NCI-H524 treated with DMSO at 0.1 percent for 48 hours (cell line): ENCODE measurements at regions not wholly inside any gene's neighbourhood (a gene's known extent, or its start where the extent isn't known, plus 50 kb on each side); places are given as distances from the start of the nearest gene placed in this dataset.

ENCODE experiments used
- DNase-seq: peaks from one replicate; lab custom pipeline; 2025; lab: John Stamatoyannopoulos, UW

GRCh38 chr6:56378507-56378906 lies 131.1 kb upstream of the COL21A1 start:
- no peak for DNase-seq

- no peak for DNase-seq
Observed at GRCh38 chr6:56377295-56377694, 129.9 kb upstream of the COL21A1 start.

DNA sequence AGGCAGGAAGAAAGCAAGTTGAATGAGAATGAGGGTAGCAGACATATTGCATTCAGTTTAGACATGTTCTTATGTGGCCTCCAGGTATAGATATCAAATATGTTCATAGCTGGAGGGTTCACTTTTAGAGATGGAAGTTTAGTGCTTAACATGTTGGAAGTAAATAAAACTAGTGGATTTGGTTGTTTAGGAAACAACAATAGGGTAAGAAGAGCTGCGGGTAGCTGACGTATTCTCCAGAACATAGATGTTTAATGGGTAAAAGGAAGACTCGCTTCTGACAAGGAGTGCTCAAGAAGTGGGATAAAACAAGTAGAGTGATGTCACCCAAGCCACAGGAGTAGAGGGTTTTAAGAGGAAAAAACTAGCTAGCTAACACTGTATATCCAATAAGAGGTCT lies 128.4 kb upstream of the COL21A1 start:
- DNase-seq, result no peak

DNA sequence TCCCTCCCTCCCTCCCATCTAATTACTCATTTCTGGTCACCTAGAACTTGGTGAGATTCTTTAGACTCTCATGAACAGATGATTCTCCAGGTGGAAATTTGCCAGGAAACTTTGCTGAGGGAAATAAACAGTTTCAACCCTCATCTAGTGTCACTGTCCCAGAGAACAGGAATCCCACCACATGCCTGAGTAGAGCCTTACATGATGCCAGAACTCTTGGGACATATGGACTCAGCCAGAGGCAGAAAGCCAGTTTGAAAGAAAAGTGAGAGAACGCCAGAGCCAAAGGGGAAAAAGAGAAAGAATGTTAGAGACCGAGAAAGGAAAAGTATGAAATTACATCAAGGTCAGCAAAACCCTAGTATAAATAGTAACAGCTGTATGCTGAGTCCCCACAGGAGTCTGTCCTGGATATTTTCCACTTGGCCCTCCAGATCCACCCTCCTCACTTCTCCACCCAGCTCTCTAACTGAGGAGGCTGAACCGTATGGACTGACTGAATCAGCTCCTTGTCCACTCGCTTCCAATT lies 127.5 kb upstream of the COL21A1 start:
- DNase-seq, result no peak

DNA sequence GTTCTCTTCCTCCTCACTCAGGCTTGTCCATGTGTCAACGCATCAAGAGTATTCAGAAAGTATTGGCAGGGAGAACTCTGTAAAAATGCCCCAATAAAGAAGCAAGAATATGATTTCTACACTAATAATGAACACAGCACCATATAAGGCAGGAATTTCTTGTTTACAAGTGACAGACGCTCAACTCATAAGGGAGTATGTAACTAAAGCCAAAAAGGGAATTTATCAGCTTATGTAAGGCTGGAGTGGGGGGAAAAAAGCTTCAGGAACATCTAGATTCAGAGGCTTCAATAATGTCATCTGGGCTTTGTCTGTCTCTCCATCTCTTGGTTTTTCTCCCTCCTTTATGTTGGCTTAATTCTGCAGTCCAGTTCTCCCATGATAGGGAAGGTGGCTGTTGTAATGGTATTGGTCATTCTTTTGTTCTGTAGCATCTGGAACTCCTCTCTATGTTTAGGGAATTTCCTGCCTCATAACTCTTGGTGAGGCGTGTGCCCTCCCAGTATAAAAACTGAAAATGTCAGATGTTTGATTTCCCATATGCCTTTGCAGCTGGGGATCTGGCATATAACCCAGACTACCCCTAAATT lies 125.1 kb upstream of the COL21A1 start:
- no peak for DNase-seq

- DNase-seq, result no peak
Observed at GRCh38 chr6:56370561-56371211, 123.3 kb upstream of the COL21A1 start.

DNA sequence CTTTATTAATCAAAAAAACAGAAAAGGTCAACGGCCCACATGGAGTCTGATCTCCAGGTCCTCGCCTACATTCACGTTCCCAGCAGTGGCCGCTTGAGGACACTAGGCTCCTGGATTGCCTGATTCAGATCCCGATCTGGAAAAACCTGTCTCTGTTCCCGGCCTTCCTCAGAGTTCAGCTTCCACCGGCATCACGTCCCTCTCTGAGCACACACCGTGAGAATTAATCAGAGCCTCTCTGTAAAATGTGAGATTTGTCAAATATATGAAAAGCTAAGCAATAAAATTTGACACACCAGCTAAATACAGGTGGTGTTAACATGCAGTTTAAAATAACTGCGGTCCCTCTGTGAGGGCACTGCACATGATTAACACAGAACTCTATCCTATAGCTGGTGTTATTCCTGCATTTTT lies 122.8 kb upstream of the COL21A1 start:
- DNase-seq, result no peak

GRCh38 chr6:56368491-56368890 lies 121.1 kb upstream of the COL21A1 start:
- DNase-seq, result no peak

DNA sequence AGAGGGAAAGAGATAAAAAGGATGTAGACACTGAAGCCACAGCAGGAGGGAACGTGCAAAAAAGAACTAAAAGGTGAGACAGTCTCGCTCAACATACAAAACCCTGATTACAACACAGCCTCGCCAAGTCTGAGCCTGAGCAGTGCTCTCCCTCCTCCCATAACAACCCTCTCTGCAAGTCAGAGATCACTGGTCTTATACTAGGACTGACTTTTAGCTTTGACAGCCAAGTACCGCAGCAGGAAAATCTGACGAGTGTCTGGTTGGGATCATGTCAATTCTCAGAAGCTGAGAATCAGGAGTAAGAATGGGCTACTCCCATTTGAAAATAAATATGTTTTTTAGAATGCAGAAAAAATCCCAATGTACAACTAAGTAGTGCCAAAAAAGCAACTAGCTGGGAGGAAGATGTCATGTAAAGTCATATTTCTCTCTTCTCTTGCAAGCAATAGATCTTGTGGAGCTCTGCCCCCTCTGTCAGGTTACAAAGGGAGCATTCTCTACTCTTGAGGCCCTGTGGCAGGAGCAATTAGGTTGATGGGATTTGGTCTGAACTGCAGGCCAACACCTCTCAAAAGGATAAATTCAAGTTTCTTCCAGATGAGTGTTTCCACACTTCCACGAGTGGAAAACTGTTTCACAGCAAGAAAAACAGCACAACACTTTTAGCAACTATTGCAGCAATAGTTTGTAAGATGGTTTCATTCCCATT lies 118.9 kb upstream of the COL21A1 start:
- DNase-seq, result no peak

- no peak for DNase-seq
Observed at GRCh38 chr6:56364827-56365339, 117.5 kb upstream of the COL21A1 start.

GRCh38 chr6:56364431-56364826 lies 117.0 kb upstream of the COL21A1 start:
- no peak for DNase-seq

DNA sequence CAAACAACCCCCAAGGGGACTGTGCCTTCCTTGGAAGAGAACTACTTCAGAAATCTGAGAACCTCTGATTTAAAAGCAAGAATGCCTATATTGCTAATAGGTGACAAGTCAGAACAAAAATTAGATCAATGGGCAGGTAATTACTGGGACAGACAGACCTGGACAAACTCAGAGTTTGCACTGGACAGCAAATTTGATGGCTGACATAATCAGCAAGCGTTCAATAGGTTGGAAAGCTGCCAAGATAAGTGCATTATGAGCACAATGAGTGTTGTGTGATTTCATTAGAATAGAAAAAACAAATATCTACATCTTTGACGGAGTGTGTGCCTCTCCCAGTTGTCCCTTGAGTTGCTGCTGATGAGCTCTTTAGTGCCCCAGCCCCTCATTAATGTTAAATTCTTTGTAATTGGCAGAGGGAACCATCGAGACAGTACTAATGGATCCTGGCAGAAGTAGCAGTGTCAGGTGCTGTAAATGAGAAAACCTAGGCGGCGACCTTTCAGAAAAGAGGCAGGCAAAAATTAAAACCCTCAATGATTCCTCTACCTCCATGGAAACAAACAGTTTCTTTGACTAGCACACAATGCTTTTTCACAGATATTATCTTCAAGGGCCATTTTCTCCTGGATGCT lies 116.5 kb upstream of the COL21A1 start:
- DNase-seq, result no peak

DNA sequence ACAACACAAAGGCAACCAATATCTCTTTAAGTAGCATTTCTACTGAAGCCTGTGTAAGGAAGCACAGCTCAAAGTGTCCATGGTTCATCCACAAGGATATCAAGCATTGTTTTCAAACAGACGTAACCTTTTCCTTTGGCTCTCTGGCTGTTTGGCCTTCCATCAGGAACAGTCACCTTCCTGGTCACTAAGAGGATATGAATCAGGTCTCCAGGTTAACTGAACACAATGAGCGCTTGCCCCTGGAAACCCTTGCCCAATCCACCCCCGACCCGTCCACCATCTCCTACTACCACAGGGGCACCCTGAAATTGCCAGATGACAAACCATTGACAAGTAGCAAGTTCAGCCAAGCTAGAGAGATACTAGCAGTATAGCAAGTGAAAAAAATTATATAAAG lies 114.4 kb upstream of the COL21A1 start:
- DNase-seq, result no peak

- DNase-seq, result peak; percentile 26
Observed at GRCh38 chr6:56359201-56359899, 112.0 kb upstream of the COL21A1 start.

DNA sequence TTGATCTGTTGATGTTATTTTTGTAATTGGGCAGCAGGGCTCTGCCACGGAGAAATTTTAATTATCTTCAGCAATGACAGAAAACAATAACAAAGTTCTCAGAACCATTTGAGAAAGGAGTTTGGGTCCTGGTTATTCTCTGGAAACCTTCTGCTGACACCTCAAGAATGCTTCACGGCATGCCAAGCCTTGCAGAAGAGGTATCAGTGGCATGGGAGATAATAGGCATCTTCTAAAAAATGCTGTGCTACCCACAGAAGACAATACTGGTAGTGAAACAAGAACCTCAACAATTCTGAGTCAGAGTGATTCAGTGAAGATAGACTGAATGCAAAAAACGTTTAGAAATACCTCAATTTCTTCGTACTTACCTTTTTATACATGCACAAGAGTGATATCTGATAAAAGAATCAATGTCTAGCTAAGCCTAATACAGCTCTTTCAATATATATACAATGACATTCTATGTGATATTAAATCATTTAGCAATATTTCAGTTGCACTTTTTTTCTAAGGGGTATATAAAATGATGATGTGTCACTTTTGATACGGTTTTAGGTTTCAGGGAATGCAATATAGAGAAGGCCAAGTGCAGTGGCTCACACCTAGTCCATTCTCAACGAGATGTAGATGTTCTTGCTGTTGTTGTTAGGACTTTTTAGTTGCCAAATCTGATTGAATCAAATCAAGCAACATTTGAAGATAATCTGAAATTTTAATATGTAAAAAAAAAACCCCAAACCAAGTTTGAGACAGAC lies 110.4 kb upstream of the COL21A1 start:
- no peak for DNase-seq

DNA sequence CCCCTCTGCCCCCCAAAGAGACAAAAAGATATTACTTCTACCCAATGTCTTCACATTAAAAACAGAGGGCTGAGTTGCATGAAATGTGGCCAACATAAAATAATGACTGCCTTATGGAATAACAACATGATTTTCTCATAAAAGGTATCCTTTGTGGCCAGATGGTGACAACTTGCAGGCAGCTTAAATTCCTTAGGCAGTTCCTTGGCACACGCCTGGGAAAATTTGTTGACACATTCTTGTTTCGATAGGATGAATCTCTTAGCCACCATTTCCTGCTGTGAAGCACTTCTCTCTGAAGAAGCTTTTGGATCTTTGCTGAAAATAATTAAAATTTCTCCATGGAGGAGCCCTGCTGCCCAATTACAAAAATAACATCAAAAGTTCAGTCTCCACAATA lies 109.0 kb upstream of the COL21A1 start:
- DNase-seq, result no peak

GRCh38 chr6:56353860-56354259 lies 106.5 kb upstream of the COL21A1 start:
- no peak for DNase-seq

DNA sequence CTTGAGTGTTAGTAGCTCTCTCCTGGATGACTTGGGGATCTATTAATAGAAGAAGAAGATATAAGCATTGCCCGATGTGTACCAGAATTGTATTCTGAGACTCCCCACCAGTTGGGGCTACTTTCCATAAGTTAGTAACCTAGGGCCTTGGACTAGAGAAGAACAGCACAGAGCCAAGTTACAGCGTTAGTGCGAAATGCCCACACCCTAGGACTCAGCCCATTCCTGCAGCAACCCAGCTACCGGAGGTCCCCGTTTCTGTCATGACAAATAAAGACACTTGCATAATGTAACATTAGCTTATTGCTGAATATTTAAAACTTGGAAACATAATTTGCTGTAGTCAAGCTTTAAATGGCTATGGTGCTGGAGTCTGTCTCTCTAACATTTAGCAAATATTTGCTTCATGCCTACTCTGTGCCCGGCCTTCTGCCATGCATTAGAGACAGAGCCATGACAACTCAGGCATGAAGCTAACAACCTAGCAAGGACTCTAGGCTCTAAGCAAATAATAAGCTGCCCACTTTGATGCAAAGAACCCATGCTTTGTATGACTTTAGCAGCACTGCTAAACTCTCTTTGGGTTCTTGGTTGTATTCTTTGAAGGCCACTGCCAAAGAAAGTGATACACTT lies 103.4 kb upstream of the COL21A1 start:
- DNase-seq, result no peak

- DNase-seq, result no peak
Observed at GRCh38 chr6:56349194-56349593, 101.8 kb upstream of the COL21A1 start.

DNA sequence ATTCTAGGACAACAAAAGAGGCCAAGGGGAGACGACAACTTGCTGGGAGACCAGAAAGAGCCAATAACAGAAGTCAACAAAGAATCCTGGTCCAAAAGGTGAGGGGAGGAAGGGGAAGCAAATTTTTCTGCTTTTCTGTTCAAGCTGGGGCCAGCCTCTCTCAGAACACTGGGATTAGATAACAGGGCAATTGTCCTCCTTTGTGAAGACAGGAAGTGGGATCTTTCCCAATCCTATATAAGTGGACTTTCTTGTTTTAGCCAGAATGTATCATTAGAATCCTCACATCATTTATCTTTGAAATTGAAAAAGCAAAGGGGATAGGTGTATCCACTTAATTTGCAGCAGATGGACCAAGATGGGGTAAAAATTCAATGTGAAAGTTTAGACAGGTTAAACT lies 101.2 kb upstream of the COL21A1 start:
- no peak for DNase-seq

DNA sequence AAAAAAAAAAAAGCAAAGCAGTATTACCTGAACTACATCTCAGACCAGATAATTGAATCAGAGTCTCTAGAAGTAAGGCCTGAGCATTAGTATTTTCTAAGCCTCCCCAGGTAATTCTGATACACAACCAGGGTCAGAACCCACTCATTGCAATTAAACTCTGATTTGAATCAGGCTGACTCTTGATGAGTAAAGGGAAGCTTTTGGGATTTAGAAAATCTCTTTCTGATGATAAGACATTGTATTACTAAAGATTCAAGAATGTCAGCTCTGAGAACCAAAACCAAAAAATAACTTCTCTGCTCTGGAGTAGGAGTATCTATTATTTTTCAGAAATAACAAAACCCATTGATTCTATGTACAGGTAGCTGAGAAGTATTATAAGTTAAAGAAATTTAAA lies 100.1 kb upstream of the COL21A1 start:
- DNase-seq, result no peak
